ENCODE measurements at regions not wholly inside any gene's neighbourhood (a gene's known extent, or its start where the extent isn't known, plus 50 kb on each side); places are given as distances from the start of the nearest gene placed in this dataset.

DNA sequence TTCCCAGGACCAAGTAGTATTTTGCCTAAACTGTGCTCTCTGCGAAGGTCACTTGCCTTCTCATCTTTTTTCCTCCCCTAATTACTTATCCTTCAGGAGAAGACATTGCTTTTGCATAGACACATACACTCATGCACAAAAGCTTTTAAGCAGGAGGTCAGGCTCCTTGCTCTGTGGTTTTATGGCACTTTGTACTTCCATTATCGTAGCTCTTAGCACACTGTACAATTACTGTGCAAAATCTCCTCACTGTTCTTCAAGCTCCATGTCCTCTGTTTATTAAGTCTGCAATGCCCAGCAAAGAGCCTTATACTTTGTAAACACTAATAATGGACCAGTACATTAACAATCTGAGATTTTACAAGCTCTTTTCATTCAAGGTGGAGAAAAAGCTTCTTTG is 188.4 kb upstream of the GNPDA2 start:
- no peak for ATAC-seq

DNA sequence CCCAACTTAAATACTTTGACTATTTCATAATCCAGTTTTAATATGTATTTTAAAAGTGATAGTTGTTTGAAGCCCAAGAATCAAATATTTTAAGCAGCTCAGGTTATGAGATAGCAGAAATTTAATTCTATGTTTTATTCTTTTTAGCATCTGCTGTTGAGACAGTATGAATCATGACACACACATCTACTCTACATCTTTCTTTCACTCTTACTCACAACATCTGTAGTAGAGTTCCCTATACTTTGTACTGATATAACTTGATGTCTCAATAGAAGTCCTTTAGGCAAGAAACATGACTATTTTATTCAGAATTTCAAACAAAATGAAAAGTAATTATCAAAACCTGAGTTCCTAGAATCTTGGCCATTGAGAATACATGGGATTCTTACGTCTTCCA is 187.9 kb upstream of the GNPDA2 start:
- TF ChIP-seq, protein P1, sequence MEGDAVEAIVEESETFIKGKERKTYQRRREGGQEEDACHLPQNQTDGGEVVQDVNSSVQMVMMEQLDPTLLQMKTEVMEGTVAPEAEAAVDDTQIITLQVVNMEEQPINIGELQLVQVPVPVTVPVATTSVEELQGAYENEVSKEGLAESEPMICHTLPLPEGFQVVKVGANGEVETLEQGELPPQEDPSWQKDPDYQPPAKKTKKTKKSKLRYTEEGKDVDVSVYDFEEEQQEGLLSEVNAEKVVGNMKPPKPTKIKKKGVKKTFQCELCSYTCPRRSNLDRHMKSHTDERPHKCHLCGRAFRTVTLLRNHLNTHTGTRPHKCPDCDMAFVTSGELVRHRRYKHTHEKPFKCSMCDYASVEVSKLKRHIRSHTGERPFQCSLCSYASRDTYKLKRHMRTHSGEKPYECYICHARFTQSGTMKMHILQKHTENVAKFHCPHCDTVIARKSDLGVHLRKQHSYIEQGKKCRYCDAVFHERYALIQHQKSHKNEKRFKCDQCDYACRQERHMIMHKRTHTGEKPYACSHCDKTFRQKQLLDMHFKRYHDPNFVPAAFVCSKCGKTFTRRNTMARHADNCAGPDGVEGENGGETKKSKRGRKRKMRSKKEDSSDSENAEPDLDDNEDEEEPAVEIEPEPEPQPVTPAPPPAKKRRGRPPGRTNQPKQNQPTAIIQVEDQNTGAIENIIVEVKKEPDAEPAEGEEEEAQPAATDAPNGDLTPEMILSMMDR (IDR thresholded peaks at IDR 0.05) = no peak
- no peak overlapping the region for H3K4me3 ChIP-seq
- no peaks in the 10 kb centered on the region for H3K27me3 ChIP-seq
- DNase-seq = no peak
- intact Hi-C loops (cut with DNase I) = no loop called here
- no peaks in the 10 kb centered on the region for H3K4me1 ChIP-seq
- no peak for ATAC-seq
- H3K36me3 ChIP-seq = no peaks in the 10 kb centered on the region
- H3K27ac ChIP-seq = no peak overlapping the region
- no peaks in the 10 kb centered on the region for H3K9me3 ChIP-seq

More for the DNA sequence above, 188.4 kb upstream of the GNPDA2 start:
- TF ChIP-seq, protein P1 (IDR thresholded peaks at IDR 0.05) = no peak
- no peaks in the 10 kb centered on the region for H3K36me3 ChIP-seq
- no peak overlapping the region for H3K27ac ChIP-seq
- no peaks in the 10 kb centered on the region for H3K9me3 ChIP-seq
- DNase-seq = no peak
- intact Hi-C loops (cut with DNase I) = no loop called here
- H3K4me1 ChIP-seq = no peaks in the 10 kb centered on the region
- H3K4me3 ChIP-seq = no peak overlapping the region
- H3K27me3 ChIP-seq = no peaks in the 10 kb centered on the region

DNA sequence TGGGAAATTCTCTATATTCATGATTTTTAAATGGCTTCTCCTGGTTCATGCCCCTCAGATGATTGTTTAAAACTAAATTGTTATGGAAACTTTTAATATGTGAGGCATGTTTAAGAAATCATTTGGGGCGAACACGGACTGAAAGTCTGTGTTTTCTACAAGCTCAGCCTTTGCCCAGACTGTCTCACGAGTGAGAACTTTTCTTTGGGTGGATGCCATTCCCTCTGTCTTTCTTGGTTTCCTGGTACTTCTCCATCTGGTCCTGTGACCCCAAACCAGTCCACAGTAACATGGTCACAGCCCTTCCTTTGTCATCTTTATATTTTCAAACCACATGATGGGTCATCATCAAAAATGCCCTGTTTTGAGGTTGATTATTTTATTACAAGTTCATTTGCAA is 186.6 kb upstream of the GNPDA2 start:
- DNase-seq (no peak), ATAC-seq (no peak)
- no peaks in the 10 kb centered on the region for H3K36me3 ChIP-seq
- no peak overlapping the region for H3K4me3 ChIP-seq
- TF ChIP-seq, protein P1 (IDR thresholded peaks at IDR 0.05) = no peak
- H3K9me3 ChIP-seq = no peaks in the 10 kb centered on the region
- intact Hi-C loops (cut with DNase I) = no loop called here
- no peaks in the 10 kb centered on the region for H3K27me3 ChIP-seq
- no peak overlapping the region for H3K27ac ChIP-seq
- no peaks in the 10 kb centered on the region for H3K4me1 ChIP-seq

DNA sequence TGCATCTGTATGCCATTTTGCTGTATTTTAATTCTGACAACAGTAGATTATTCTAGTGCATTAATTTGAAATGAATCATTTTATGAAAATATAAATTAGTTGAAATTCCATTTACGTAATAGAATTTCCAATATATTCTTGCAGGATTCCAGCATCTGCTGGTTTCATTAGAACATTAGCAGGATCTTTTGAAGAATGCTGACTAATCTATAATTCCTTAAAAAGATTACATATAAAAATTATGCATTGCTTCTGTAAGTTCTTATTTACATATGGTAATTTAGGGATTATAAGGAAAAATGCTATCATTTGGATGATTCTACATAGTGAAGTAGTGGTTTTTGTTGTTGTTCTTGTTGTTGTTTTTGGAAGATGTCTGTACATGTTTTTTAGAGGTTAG is 182.2 kb upstream of the GNPDA2 start:
- no peak for DNase-seq
- intact Hi-C loops (cut with DNase I) = no loop called here
- Histone ChIP-seq H3K27me3 (no peaks in the 10 kb centered on the region), H3K9me3 (no peaks in the 10 kb centered on the region), H3K36me3 (no peaks in the 10 kb centered on the region), H3K27ac (no peak overlapping the region), H3K4me3 (no peak overlapping the region), H3K4me1 (no peaks in the 10 kb centered on the region)
- no peak for ATAC-seq
- TF ChIP-seq, protein P1 (IDR thresholded peaks at IDR 0.05) = no peak

DNA sequence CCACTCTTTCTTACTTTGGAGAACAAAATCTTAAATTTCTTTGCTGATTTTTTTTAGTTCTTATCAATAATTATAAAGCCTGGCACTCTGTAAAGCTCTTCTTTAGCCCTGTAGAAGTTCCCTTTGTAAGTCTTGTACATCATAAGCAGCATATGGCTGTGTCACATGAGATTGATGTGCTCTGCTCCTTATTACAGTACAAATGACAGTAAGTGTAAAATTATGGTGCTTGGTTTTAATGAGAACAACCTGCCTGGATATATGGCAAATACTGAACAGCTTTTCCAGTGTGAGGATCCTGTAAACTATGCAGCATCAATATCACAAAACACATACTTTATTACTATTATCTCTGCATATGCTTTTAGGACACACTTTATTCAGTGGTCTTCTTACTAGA is 145.9 kb upstream of the GNPDA2 start:
- H3K4me1 ChIP-seq = no peaks in the 10 kb centered on the region
- H3K27ac ChIP-seq = no peak overlapping the region
- DNase-seq = no peak
- no peaks in the 10 kb centered on the region for H3K9me3 ChIP-seq
- no peaks in the 10 kb centered on the region for H3K27me3 ChIP-seq
- intact Hi-C loops (cut with DNase I) = no loop called here
- no peaks in the 10 kb centered on the region for H3K36me3 ChIP-seq
- H3K4me3 ChIP-seq = no peak overlapping the region
- TF ChIP-seq, protein P1 (IDR thresholded peaks at IDR 0.05) = no peak
- ATAC-seq = no peak

DNA sequence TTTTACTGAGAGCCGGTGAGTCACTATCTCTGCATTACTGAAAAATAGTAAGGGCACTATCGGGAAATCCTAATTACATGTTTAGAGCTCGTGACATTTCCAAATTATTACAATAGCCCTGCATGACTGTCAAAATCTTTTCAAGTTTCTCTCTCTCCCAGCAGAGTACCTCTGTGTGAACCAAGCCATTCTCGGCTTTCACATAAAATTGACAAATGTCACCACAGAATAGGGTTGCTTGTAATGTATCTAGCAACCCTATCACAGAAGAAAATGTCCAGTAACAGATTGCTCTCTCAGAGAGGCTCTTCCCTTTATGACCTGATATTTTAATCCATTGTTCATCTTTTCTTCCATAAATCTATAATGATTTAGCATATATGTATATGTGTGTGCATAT is 144.8 kb upstream of the GNPDA2 start:
- Histone ChIP-seq H3K36me3 (no peaks in the 10 kb centered on the region), H3K4me3 (no peak overlapping the region), H3K27me3 (no peaks in the 10 kb centered on the region), H3K4me1 (no peaks in the 10 kb centered on the region), H3K27ac (no peak overlapping the region), H3K9me3 (no peaks in the 10 kb centered on the region)
- TF ChIP-seq, protein P1 (IDR thresholded peaks at IDR 0.05) = no peak
- DNase-seq (no peak), ATAC-seq (no peak)
- intact Hi-C loops (cut with DNase I) = no loop called here

Data from upper lobe of right lung (tissue), 1 donor.